Astrocyte (in vitro differentiated cells and primary cell): ENCODE measurements at regions not wholly inside any gene's neighbourhood (a gene's known extent, or its start where the extent isn't known, plus 50 kb on each side); places are given as distances from the start of the nearest gene placed in this dataset.

ENCODE experiments used
- DNase-seq: peaks from one replicate; pipeline ENCODE4 v3.0.0-alpha.2; 2010; ENCODE audit warnings: low read depth
- FAIRE-seq: peaks from 2 replicates; lab custom pipeline; 2011; peaks lifted over from hg19 to GRCh38; lab: Jason Lieb, UNC
- H2AFZ ChIP-seq: 2 replicates; pipeline ENCODE4 v1.6.0; 2012; ENCODE audit warnings: low read depth, low read length, inconsistent platforms
- H3K27ac ChIP-seq: 2 replicates; pipeline ENCODE4 v1.5.1; 2011; ENCODE audit warnings: low read depth, low read length, inconsistent platforms
- H3K27me3 ChIP-seq: 2 replicates; pipeline ENCODE4 v1.6.0; 2011; ENCODE audit warnings: low read length, inconsistent platforms; ENCODE audit not compliant: insufficient read depth
- H3K36me3 ChIP-seq: 2 replicates; pipeline ENCODE4 v1.5.1; 2011; ENCODE audit warnings: low read length, inconsistent platforms; ENCODE audit not compliant: insufficient read depth
- H3K4me1 ChIP-seq: 2 replicates; pipeline ENCODE4 v1.5.1; 2011; ENCODE audit warnings: low read length, inconsistent platforms; ENCODE audit not compliant: insufficient read depth
- H3K4me2 ChIP-seq: 2 replicates; pipeline ENCODE4 v1.6.0; 2012; ENCODE audit warnings: low read length, inconsistent platforms
- H3K4me3 ChIP-seq: 2 replicates; pipeline ENCODE4 v1.5.1; 2011; ENCODE audit warnings: low read depth, mild to moderate bottlenecking, low read length, inconsistent platforms; ENCODE audit not compliant: insufficient read depth
- H3K79me2 ChIP-seq: 2 replicates; pipeline ENCODE4 v1.6.0; 2012; ENCODE audit warnings: mild to moderate bottlenecking, low read length, inconsistent platforms; ENCODE audit not compliant: insufficient read depth
- H3K9ac ChIP-seq: 2 replicates; pipeline ENCODE4 v1.6.0; 2012; ENCODE audit warnings: mild to moderate bottlenecking, low read length, inconsistent platforms
- H3K9me3 ChIP-seq: 2 replicates; pipeline ENCODE4 v1.5.1; 2012; ENCODE audit warnings: low read depth, mild to moderate bottlenecking, low read length, inconsistent platforms; ENCODE audit not compliant: insufficient read depth
- H4K20me1 ChIP-seq: 2 replicates; pipeline ENCODE4 v1.6.0; 2012; ENCODE audit warnings: low read length, inconsistent platforms; ENCODE audit not compliant: insufficient read depth
- H3K27ac Mint-ChIP-seq: one replicate; pipeline ENCODE4 v1.8.0; 2021; ENCODE audit warnings: mild to moderate bottlenecking, mixed read lengths; ENCODE audit not compliant: unreplicated experiment
- H3K27me3 Mint-ChIP-seq: one replicate; pipeline ENCODE4 v1.8.0; 2021; ENCODE audit warnings: low read depth, mixed read lengths; ENCODE audit not compliant: unreplicated experiment
- H3K36me3 Mint-ChIP-seq: one replicate; pipeline ENCODE4 v1.8.0; 2021; ENCODE audit warnings: low read depth, mixed read lengths; ENCODE audit not compliant: unreplicated experiment
- H3K4me1 Mint-ChIP-seq: one replicate; pipeline ENCODE4 v1.8.0; 2021; ENCODE audit warnings: low read depth, mixed read lengths; ENCODE audit not compliant: unreplicated experiment
- H3K4me3 Mint-ChIP-seq: one replicate; pipeline ENCODE4 v1.8.0; 2021; ENCODE audit warnings: mild to moderate bottlenecking, moderate library complexity, mixed read lengths; ENCODE audit not compliant: unreplicated experiment
- H3K9me3 Mint-ChIP-seq: one replicate; pipeline ENCODE4 v1.8.0; 2021; ENCODE audit warnings: mild to moderate bottlenecking, mixed read lengths; ENCODE audit not compliant: unreplicated experiment
- EZH2 ChIP-seq: IDR thresholded peaks from 2 replicates; pipeline ENCODE4 v1.6.1; 2012; ENCODE audit warnings: mild to moderate bottlenecking, low read length, inconsistent platforms; ENCODE audit not compliant: insufficient read depth
- TF ChIP-seq, protein P1 (sequence below): IDR thresholded peaks from 2 replicates; pipeline ENCODE4 v1.5.1; 2011; ENCODE audit warnings: low read depth, mild to moderate bottlenecking, inconsistent platforms, low read length, moderate library complexity; ENCODE audit not compliant: insufficient read depth

DNA sequence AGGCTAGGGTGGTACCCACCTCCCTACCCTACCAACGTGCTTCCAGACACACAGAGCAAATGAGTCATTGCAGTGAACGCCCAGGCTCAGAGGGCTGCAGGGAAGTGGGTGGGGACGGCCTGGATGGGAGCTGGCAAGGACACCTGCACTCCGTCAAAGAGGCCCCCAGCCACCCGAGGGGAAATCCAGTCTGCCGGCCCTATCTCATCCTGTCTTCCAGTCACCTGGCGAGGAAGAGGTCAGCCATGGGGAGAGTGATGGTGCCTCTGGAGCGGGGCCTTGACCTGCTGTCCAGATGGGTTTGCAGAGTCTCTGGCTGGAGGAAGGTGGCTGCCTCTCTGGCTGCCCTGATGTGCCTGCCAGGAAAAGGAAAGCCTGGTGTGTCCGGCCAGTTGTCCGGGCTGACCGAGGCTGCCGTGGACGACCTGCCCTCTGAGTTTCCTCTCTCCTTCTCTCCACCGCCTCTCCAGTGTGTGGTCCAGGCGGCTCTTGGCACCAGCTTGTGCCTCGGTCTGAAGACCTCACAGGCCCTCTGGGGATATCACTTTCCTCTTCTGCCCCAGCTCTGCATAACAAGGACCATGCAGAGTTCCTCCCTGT lies 209.7 kb upstream of the COPS8 start:
- Mint-ChIP-seq H3K4me3 (no peak overlapping the region), H3K4me1 (peaks cover 14% of the 10 kb centered on the region), H3K27ac (no peak overlapping the region), H3K27me3 (peaks cover 8% of the 10 kb centered on the region), H3K9me3 (peaks cover 3% of the 10 kb centered on the region), H3K36me3 (no peaks in the 10 kb centered on the region)
- DNase-seq, result no peak
- Histone ChIP-seq H2AFZ (no peak overlapping the region), H3K27me3 (no peaks in the 10 kb centered on the region), H3K9me3 (no peaks in the 10 kb centered on the region), H3K79me2 (no peaks in the 10 kb centered on the region), H3K4me3 (no peak overlapping the region), H3K4me1 (peaks cover 7% of the 10 kb centered on the region), H4K20me1 (no peaks in the 10 kb centered on the region), H3K9ac (no peak overlapping the region), H3K4me2 (no peak overlapping the region), H3K27ac (no peak overlapping the region), H3K36me3 (no peaks in the 10 kb centered on the region)
- FAIRE-seq, result no peak
- no peak for TF ChIP-seq EZH2
- TF ChIP-seq, protein P1, sequence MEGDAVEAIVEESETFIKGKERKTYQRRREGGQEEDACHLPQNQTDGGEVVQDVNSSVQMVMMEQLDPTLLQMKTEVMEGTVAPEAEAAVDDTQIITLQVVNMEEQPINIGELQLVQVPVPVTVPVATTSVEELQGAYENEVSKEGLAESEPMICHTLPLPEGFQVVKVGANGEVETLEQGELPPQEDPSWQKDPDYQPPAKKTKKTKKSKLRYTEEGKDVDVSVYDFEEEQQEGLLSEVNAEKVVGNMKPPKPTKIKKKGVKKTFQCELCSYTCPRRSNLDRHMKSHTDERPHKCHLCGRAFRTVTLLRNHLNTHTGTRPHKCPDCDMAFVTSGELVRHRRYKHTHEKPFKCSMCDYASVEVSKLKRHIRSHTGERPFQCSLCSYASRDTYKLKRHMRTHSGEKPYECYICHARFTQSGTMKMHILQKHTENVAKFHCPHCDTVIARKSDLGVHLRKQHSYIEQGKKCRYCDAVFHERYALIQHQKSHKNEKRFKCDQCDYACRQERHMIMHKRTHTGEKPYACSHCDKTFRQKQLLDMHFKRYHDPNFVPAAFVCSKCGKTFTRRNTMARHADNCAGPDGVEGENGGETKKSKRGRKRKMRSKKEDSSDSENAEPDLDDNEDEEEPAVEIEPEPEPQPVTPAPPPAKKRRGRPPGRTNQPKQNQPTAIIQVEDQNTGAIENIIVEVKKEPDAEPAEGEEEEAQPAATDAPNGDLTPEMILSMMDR, result no peak

DNA sequence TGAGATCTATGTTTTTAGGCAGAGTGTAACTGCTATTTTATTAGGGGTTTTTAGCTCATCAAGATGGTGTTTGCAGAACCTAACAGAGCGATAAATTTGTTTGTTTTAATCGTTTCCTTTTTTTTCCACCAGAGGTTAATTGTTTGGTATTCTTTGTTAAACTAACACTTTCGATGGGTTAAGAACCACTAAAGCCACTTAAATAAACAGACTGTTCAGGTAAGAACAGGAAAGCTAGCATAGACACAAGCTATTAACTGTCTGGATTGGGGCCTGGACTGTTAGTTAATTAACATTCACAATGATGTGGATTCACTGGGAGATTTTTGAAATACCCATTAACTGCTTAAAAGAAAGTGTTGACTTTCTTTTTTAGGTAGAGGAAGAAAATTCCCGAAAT lies 209.0 kb upstream of the COPS8 start:
- TF ChIP-seq EZH2, result no peak
- TF ChIP-seq, protein P1, result no peak
- Histone ChIP-seq H3K4me1 (peaks cover 5% of the 10 kb centered on the region), H3K4me2 (no peak overlapping the region), H4K20me1 (no peaks in the 10 kb centered on the region), H3K27me3 (no peaks in the 10 kb centered on the region), H3K36me3 (no peaks in the 10 kb centered on the region), H3K4me3 (no peak overlapping the region), H3K79me2 (no peaks in the 10 kb centered on the region), H3K27ac (no peak overlapping the region), H3K9me3 (no peaks in the 10 kb centered on the region), H3K9ac (no peak overlapping the region), H2AFZ (no peak overlapping the region)
- FAIRE-seq, result no peak
- Mint-ChIP-seq H3K4me1 (peaks cover 8% of the 10 kb centered on the region), H3K27me3 (peaks cover 8% of the 10 kb centered on the region), H3K9me3 (peaks cover 3% of the 10 kb centered on the region), H3K27ac (no peak overlapping the region), H3K36me3 (no peaks in the 10 kb centered on the region), H3K4me3 (no peak overlapping the region)
- no peak for DNase-seq

DNA sequence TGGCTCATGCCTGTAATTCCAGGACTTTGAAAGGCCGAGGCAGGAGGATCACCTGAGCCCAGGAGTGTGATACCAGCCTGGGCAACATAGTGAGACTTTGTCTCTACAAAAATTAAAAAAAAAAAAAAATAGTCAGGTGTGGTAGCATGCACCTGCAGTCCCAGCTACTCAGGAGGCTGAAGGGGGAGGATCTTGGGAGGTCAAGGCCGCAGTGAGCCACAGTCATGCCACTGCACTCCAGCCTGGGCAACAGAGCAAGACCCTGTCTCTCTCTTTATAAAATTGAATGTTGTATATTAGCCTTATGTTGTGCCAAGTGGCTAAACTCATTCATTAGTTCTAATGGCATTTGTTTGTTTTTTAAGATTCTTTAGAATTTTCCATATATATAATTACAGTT lies 207.7 kb upstream of the COPS8 start:
- H3K4me3 Mint-ChIP-seq, result no peak overlapping the region
- no peaks in the 10 kb centered on the region for H3K27me3 ChIP-seq
- peaks cover 3% of the 10 kb centered on the region for H3K9me3 Mint-ChIP-seq
- H3K4me1 ChIP-seq, result no peaks in the 10 kb centered on the region
- H3K9me3 ChIP-seq, result no peaks in the 10 kb centered on the region
- no peak for DNase-seq
- no peaks in the 10 kb centered on the region for H3K36me3 Mint-ChIP-seq
- FAIRE-seq, result no peak
- H3K27ac ChIP-seq, result no peak overlapping the region
- TF ChIP-seq EZH2, result no peak
- TF ChIP-seq, protein P1, result no peak
- no peaks in the 10 kb centered on the region for H3K79me2 ChIP-seq
- H3K27me3 Mint-ChIP-seq, result peaks cover 8% of the 10 kb centered on the region
- peaks cover 3% of the 10 kb centered on the region for H3K4me1 Mint-ChIP-seq
- H3K9ac ChIP-seq, result no peak overlapping the region
- no peak overlapping the region for H3K4me3 ChIP-seq
- H3K27ac Mint-ChIP-seq, result no peak overlapping the region
- H3K4me2 ChIP-seq, result no peak overlapping the region
- no peak overlapping the region for H2AFZ ChIP-seq
- H4K20me1 ChIP-seq, result no peaks in the 10 kb centered on the region
- no peaks in the 10 kb centered on the region for H3K36me3 ChIP-seq
